Endothelial cell of umbilical vein (primary cell): ENCODE measurements at regions not wholly inside any gene's neighbourhood (a gene's known extent, or its start where the extent isn't known, plus 50 kb on each side); places are given as distances from the start of the nearest gene placed in this dataset.

Experiments used
- CTCF ChIP-seq, 2 donors: IDR thresholded peaks; 1 replicate in 1 of 2; 2 replicates in 1 of 2; pipeline ENCODE4 v1.5.1; 2011; ENCODE audit warnings: low read length in 2 of 2, mild to moderate bottlenecking in 2 of 2, moderate library complexity in 2 of 2, control low read depth in 1 of 2, inconsistent platforms in 1 of 2, low read depth in 1 of 2; ENCODE audit not compliant: insufficient read depth in 1 of 2; ENCODE audit errors: extremely low read depth in 1 of 2
- EZH2 ChIP-seq: IDR thresholded peaks from 2 replicates; pipeline ENCODE4 v1.6.1; 2012; ENCODE audit warnings: borderline replicate concordance, low read depth, mild to moderate bottlenecking, moderate library complexity, low read length, inconsistent platforms; ENCODE audit not compliant: severe bottlenecking
- JUN ChIP-seq: IDR thresholded peaks from 2 replicates; pipeline ENCODE4 v1.6.1; 2011; ENCODE audit warnings: borderline replicate concordance, low read depth; ENCODE audit not compliant: insufficient read length, insufficient read depth
- MAX ChIP-seq: IDR thresholded peaks from 2 replicates; pipeline ENCODE4 v1.6.1; 2011; ENCODE audit not compliant: insufficient read depth, insufficient read length
- POLR2A ChIP-seq: IDR thresholded peaks from 2 replicates; pipeline ENCODE4 v1.6.1; 2012; ENCODE audit warnings: low read depth, mild to moderate bottlenecking, control low read depth, low read length
- POLR2AphosphoS5 ChIP-seq: IDR thresholded peaks from 2 replicates; pipeline ENCODE4 v1.6.1; 2012; ENCODE audit warnings: low read depth, mild to moderate bottlenecking, control low read depth, low read length, moderate library complexity; ENCODE audit not compliant: insufficient read depth

- TF ChIP-seq CTCF (IDR thresholded peaks at IDR 0.05; ENCODE audit: extremely low read depth in 1 of 2, insufficient read depth in 1 of 2, low read depth in 1 of 2, low read length in 2 of 2): no peak
- no peak for TF ChIP-seq EZH2
- no peak for TF ChIP-seq POLR2A
- TF ChIP-seq MAX: no peak
- no peak for TF ChIP-seq JUN
- TF ChIP-seq POLR2AphosphoS5: no peak
Measured at GRCh38 chr6:110557199-110557598, 80.8 kb upstream of the SLC22A16 start.
